ENCODE measurements at regions not wholly inside any gene's neighbourhood (a gene's known extent, or its start where the extent isn't known, plus 50 kb on each side); places are given as distances from the start of the nearest gene placed in this dataset.
A peak's percentile ranks its signal among the peaks of the same experiment; 100 is the strongest.

DNA sequence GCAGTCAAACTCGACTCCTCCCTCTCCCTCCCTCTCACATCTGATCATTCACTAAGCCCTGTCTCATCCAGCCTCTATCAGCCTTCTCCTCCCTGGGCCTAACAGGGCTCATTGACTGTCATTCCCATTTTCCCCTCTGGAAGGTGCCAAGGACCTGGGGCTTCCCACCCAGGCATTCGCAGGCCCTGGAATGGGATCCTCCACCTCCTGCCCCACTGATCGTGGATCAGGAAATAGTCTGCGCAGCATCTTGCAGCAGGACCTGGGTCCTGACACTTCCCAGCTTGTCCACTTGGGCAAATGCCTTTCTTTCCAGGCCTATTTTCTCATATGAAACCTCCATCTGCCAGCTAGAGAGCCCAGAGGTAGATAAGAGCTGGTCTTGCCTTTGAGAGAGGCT is 71.2 kb upstream of the ZC3H12A start:
- TF ChIP-seq, protein P1, sequence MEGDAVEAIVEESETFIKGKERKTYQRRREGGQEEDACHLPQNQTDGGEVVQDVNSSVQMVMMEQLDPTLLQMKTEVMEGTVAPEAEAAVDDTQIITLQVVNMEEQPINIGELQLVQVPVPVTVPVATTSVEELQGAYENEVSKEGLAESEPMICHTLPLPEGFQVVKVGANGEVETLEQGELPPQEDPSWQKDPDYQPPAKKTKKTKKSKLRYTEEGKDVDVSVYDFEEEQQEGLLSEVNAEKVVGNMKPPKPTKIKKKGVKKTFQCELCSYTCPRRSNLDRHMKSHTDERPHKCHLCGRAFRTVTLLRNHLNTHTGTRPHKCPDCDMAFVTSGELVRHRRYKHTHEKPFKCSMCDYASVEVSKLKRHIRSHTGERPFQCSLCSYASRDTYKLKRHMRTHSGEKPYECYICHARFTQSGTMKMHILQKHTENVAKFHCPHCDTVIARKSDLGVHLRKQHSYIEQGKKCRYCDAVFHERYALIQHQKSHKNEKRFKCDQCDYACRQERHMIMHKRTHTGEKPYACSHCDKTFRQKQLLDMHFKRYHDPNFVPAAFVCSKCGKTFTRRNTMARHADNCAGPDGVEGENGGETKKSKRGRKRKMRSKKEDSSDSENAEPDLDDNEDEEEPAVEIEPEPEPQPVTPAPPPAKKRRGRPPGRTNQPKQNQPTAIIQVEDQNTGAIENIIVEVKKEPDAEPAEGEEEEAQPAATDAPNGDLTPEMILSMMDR (IDR thresholded peaks at IDR 0.05 in 2 of 3, conservative IDR thresholded peaks at IDR 0.05 in 1 of 3; ENCODE audit: borderline replicate concordance in 1 of 3, insufficient read depth in 1 of 3, low read depth in 2 of 3, low read length in 2 of 3) = peak in 2 of 3 experiments; percentile 3 to 20; a peak in 1 of 6 replicates
- no peak for TF ChIP-seq ZNF274 (IDR thresholded peaks at IDR 0.05; ENCODE audit: low read depth, low read length)
- no peak for TF ChIP-seq POLR2A (IDR thresholded peaks at IDR 0.05; ENCODE audit: borderline replicate concordance, extremely low read depth, insufficient read depth, insufficient read length)
- H3K4me2 ChIP-seq (ENCODE audit: low read length) = no peak overlapping the region
- no peaks in the 10 kb centered on the region for H4K20me1 ChIP-seq (ENCODE audit: insufficient read depth)
- no peak overlapping the region for H3K27ac ChIP-seq (ENCODE audit: low read depth, low read length)
- ChIA-PET CTCF (no interaction called here), RAD21 (ENCODE audit: low non-redundant PET in 1 of 2, low total read pairs in 2 of 2, uncharacterized antibody in 2 of 2, unreplicated experiment in 2 of 2) (no interaction called here), POLR2A (no interaction called here)
- H3K36me3 ChIP-seq (ENCODE audit: control insufficient read depth in 1 of 2, insufficient read depth in 2 of 2, low read length in 2 of 2) = no peaks in the 10 kb centered on the region
- no peak overlapping the region for H3K4me3 ChIP-seq (replicated peaks in 1 of 2; ENCODE audit: low read depth in 1 of 2, low read length in 2 of 2)
- intact Hi-C loops (cut with micrococcal nuclease) = no loop called here
- H3K4me1 ChIP-seq (ENCODE audit: control insufficient read depth in 1 of 2, insufficient read depth in 2 of 2, low read length in 2 of 2) = no peaks in the 10 kb centered on the region
- peak; percentile 49 for ATAC-seq
- no peak for DNase-seq (ENCODE audit: low read depth, low spot score)
- H3K79me2 ChIP-seq (ENCODE audit: insufficient read depth, low read length) = no peaks in the 10 kb centered on the region
- no TSS peak for BruUV-seq (replicated peaks)
- H3K9me2 ChIP-seq (ENCODE audit: insufficient read depth) = no peaks in the 10 kb centered on the region
- H3K9ac ChIP-seq (ENCODE audit: low read length) = no peak overlapping the region
- H3K27me3 ChIP-seq (ENCODE audit: insufficient read depth, low read length) = peaks cover 52% of the 10 kb centered on the region
- H2AFZ ChIP-seq (ENCODE audit: low read depth, low read length, poor library complexity, severe bottlenecking) = no peak overlapping the region
- no peaks in the 10 kb centered on the region for H3K9me3 ChIP-seq (ENCODE audit: control insufficient read depth in 1 of 2, insufficient read depth in 1 of 2, low read depth in 1 of 2, low read length in 2 of 2)

DNA sequence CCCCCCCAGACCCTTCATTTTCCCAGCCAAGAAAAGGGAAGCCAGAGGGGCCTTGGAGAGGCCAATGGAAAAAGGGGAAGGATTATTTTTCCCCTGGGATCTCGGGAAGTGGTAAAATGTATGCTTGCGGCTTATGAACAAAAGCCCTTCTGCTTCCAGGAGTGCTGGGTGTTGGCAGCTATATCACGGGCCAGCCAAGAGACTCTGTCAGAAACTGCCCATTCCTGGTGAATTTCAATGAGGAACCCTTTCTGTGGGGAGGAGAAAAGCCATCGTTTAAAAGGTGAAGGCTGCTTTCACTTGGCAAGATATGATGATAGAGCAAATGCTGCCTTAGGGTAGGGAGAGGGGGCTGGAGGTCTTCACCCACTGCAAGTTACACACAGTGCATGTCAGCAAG is 69.7 kb upstream of the ZC3H12A start:
- H3K27me3 ChIP-seq (ENCODE audit: insufficient read depth, low read length) = peaks cover 51% of the 10 kb centered on the region
- TF ChIP-seq RAD21 (IDR thresholded peaks at IDR 0.05; ENCODE audit: low read depth) (no peak), POLR2A (IDR thresholded peaks at IDR 0.05; ENCODE audit: borderline replicate concordance, extremely low read depth, insufficient read depth, insufficient read length) (no peak), ZFX (IDR thresholded peaks at IDR 0.05) (no peak), JUND (IDR thresholded peaks at IDR 0.05) (no peak), CBX3 (IDR thresholded peaks at IDR 0.05; ENCODE audit: low read depth) (no peak), ZNF274 (IDR thresholded peaks at IDR 0.05; ENCODE audit: low read depth, low read length) (no peak), CEBPB (IDR thresholded peaks at IDR 0.05; ENCODE audit: low read depth) (no peak), SP1 (IDR thresholded peaks at IDR 0.05; ENCODE audit: low read depth) (no peak)
- TF ChIP-seq, protein P2, sequence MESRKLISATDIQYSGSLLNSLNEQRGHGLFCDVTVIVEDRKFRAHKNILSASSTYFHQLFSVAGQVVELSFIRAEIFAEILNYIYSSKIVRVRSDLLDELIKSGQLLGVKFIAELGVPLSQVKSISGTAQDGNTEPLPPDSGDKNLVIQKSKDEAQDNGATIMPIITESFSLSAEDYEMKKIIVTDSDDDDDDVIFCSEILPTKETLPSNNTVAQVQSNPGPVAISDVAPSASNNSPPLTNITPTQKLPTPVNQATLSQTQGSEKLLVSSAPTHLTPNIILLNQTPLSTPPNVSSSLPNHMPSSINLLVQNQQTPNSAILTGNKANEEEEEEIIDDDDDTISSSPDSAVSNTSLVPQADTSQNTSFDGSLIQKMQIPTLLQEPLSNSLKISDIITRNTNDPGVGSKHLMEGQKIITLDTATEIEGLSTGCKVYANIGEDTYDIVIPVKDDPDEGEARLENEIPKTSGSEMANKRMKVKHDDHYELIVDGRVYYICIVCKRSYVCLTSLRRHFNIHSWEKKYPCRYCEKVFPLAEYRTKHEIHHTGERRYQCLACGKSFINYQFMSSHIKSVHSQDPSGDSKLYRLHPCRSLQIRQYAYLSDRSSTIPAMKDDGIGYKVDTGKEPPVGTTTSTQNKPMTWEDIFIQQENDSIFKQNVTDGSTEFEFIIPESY (IDR thresholded peaks at IDR 0.05; ENCODE audit: extremely low read depth, insufficient replicate concordance, low read length) = no peak
- TF ChIP-seq, protein P3, sequence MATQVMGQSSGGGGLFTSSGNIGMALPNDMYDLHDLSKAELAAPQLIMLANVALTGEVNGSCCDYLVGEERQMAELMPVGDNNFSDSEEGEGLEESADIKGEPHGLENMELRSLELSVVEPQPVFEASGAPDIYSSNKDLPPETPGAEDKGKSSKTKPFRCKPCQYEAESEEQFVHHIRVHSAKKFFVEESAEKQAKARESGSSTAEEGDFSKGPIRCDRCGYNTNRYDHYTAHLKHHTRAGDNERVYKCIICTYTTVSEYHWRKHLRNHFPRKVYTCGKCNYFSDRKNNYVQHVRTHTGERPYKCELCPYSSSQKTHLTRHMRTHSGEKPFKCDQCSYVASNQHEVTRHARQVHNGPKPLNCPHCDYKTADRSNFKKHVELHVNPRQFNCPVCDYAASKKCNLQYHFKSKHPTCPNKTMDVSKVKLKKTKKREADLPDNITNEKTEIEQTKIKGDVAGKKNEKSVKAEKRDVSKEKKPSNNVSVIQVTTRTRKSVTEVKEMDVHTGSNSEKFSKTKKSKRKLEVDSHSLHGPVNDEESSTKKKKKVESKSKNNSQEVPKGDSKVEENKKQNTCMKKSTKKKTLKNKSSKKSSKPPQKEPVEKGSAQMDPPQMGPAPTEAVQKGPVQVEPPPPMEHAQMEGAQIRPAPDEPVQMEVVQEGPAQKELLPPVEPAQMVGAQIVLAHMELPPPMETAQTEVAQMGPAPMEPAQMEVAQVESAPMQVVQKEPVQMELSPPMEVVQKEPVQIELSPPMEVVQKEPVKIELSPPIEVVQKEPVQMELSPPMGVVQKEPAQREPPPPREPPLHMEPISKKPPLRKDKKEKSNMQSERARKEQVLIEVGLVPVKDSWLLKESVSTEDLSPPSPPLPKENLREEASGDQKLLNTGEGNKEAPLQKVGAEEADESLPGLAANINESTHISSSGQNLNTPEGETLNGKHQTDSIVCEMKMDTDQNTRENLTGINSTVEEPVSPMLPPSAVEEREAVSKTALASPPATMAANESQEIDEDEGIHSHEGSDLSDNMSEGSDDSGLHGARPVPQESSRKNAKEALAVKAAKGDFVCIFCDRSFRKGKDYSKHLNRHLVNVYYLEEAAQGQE (IDR thresholded peaks at IDR 0.05; ENCODE audit: low read depth) = no peak
- TF ChIP-seq, protein P4, sequence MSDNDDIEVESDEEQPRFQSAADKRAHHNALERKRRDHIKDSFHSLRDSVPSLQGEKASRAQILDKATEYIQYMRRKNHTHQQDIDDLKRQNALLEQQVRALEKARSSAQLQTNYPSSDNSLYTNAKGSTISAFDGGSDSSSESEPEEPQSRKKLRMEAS (IDR thresholded peaks at IDR 0.05) = no peak
- TF ChIP-seq, protein P5, sequence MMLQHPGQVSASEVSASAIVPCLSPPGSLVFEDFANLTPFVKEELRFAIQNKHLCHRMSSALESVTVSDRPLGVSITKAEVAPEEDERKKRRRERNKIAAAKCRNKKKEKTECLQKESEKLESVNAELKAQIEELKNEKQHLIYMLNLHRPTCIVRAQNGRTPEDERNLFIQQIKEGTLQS (IDR thresholded peaks at IDR 0.05) = no peak

More for the DNA sequence above, 69.7 kb upstream of the ZC3H12A start:
- ChIA-PET POLR2A (no interaction called here), CTCF (no interaction called here), RAD21 (ENCODE audit: low non-redundant PET in 1 of 2, low total read pairs in 2 of 2, uncharacterized antibody in 2 of 2, unreplicated experiment in 2 of 2) (no interaction called here)
- Histone ChIP-seq H3K9me2 (ENCODE audit: insufficient read depth) (no peaks in the 10 kb centered on the region), H3K9ac (ENCODE audit: low read length) (no peak overlapping the region), H3K9me3 (ENCODE audit: control insufficient read depth in 1 of 2, insufficient read depth in 1 of 2, low read depth in 1 of 2, low read length in 2 of 2) (no peaks in the 10 kb centered on the region), H2AFZ (ENCODE audit: low read depth, low read length, poor library complexity, severe bottlenecking) (no peak overlapping the region), H3K4me2 (ENCODE audit: low read length) (no peak overlapping the region), H3K36me3 (ENCODE audit: control insufficient read depth in 1 of 2, insufficient read depth in 2 of 2, low read length in 2 of 2) (no peaks in the 10 kb centered on the region), H3K4me1 (ENCODE audit: control insufficient read depth in 1 of 2, insufficient read depth in 2 of 2, low read length in 2 of 2) (no peaks in the 10 kb centered on the region), H3K4me3 (replicated peaks in 1 of 2; ENCODE audit: low read depth in 1 of 2, low read length in 2 of 2) (no peak overlapping the region), H3K27ac (ENCODE audit: low read depth, low read length) (no peak overlapping the region), H4K20me1 (ENCODE audit: insufficient read depth) (no peaks in the 10 kb centered on the region), H3K79me2 (ENCODE audit: insufficient read depth, low read length) (no peaks in the 10 kb centered on the region)
- BruUV-seq (replicated peaks) = no TSS peak
- DNase-seq (ENCODE audit: low read depth, low spot score) = no peak
- intact Hi-C loops (cut with micrococcal nuclease) = no loop called here
- no peak for ATAC-seq

Measured in HCT116 (cell line).